SK-N-SH (cell line): ENCODE measurements at regions not wholly inside any gene's neighbourhood (a gene's known extent, or its start where the extent isn't known, plus 50 kb on each side); places are given as distances from the start of the nearest gene placed in this dataset.

Experiments used
- CTCF ChIP-seq: fragments of 200-600 bp; sonication (generic); IDR thresholded peaks from 2 replicates; pipeline ENCODE4 v1.6.1; 2017; ENCODE audit warnings: antibody characterized with exemption, mild to moderate bottlenecking, moderate library complexity
- FOXM1 ChIP-seq: IDR thresholded peaks from 2 replicates; pipeline ENCODE4 v1.4.0; 2012; ENCODE audit warnings: low read depth, mild to moderate bottlenecking
- PBX3 ChIP-seq: IDR thresholded peaks from 2 replicates; pipeline ENCODE4; 2012
- POLR2AphosphoS5 ChIP-seq: IDR thresholded peaks from 2 replicates; pipeline ENCODE4 v1.6.1; 2012; ENCODE audit warnings: low read depth, low read length
- TCF12 ChIP-seq: IDR thresholded peaks from 2 replicates; pipeline ENCODE4 v1.4.0; 2012

- TF ChIP-seq TCF12 (no peak), CTCF (no peak), FOXM1 (no peak), PBX3 (no peak), POLR2AphosphoS5 (no peak)
Measured at GRCh38 chr2:138132108-138132507, 167.8 kb downstream of the HNMT start.
